NT2/D1 (cell line): ENCODE measurements at regions not wholly inside any gene's neighbourhood (a gene's known extent, or its start where the extent isn't known, plus 50 kb on each side); places are given as distances from the start of the nearest gene placed in this dataset.

Experiments
- DNase-seq: peaks from one replicate; pipeline ENCODE4 v3.0.0-alpha.2; 2011; ENCODE audit warnings: low read depth, low spot score
- H3K27me3 ChIP-seq: 2 replicates; pipeline ENCODE4 v1.6.0; 2011; ENCODE audit warnings: mild to moderate bottlenecking; ENCODE audit not compliant: insufficient read length, insufficient read depth
- H3K36me3 ChIP-seq: 2 replicates; pipeline ENCODE4 v1.6.1; 2011; ENCODE audit warnings: mild to moderate bottlenecking, low read length, mixed read lengths; ENCODE audit not compliant: insufficient read depth, insufficient read length
- H3K4me1 ChIP-seq: 2 replicates; pipeline ENCODE4 v1.5.1; 2011; ENCODE audit not compliant: insufficient read depth, insufficient read length
- H3K4me3 ChIP-seq: 2 replicates; pipeline ENCODE4 v1.5.1; 2011; ENCODE audit warnings: low read depth; ENCODE audit not compliant: insufficient read length
- H3K9ac ChIP-seq: 2 replicates; pipeline ENCODE4 v1.6.0; 2011; ENCODE audit warnings: low read depth; ENCODE audit not compliant: insufficient read length
- H3K9me3 ChIP-seq: 2 replicates; pipeline ENCODE4 v1.5.1; 2011; ENCODE audit warnings: mild to moderate bottlenecking, low read length; ENCODE audit not compliant: insufficient read depth
- SUZ12 ChIP-seq: IDR thresholded peaks from 2 replicates; pipeline ENCODE4 v1.6.1; 2011; ENCODE audit not compliant: insufficient read length, insufficient read depth; ENCODE audit errors: extremely low read depth
- YY1 ChIP-seq: IDR thresholded peaks from 2 replicates; pipeline ENCODE4 v1.6.1; 2011; ENCODE audit not compliant: insufficient read length, insufficient read depth
- ZNF274 ChIP-seq: IDR thresholded peaks from 2 replicates; pipeline ENCODE4 v1.6.1; 2011; ENCODE audit warnings: mild to moderate bottlenecking, low read depth, low read length

- no peaks in the 10 kb centered on the region for H3K36me3 ChIP-seq
- H3K27me3 ChIP-seq, result no peaks in the 10 kb centered on the region
- no peaks in the 10 kb centered on the region for H3K4me1 ChIP-seq
- TF ChIP-seq YY1, result no peak
- H3K4me3 ChIP-seq, result no peak overlapping the region
- no peak overlapping the region for H3K9ac ChIP-seq
- H3K9me3 ChIP-seq, result no peaks in the 10 kb centered on the region
- no peak for DNase-seq
Observed at GRCh38 chr11:131234221-131234620, 136.2 kb upstream of the NTM start.

GRCh38 chr11:131235328-131236298 is 134.8 kb upstream of the NTM start:
- Histone ChIP-seq H3K36me3 (no peaks in the 10 kb centered on the region), H3K9me3 (no peaks in the 10 kb centered on the region), H3K9ac (no peak overlapping the region), H3K4me3 (no peak overlapping the region), H3K27me3 (no peaks in the 10 kb centered on the region), H3K4me1 (no peaks in the 10 kb centered on the region)
- no peak for DNase-seq
- TF ChIP-seq SUZ12 (no peak), ZNF274 (no peak), YY1 (no peak)

DNA sequence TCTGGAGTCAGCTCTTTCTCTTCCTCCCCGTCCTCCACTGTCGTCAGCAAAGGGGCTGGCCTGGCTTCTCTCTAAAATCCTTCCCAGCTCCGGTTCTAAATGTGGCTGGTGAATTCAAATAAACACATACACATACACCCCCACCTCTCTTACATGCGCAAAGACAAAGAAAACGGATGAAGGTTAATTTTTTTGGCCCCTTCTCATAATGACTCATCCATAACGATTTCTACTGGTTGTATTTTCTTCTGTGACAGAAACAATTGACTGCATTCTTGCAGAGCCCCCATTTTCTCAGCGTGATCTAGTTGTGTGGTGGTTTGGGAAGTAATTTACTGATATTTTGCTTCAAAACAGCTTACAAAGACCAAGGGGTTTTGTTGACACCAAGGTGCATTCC is 130.0 kb upstream of the NTM start:
- H3K9me3 ChIP-seq, result no peaks in the 10 kb centered on the region; the same call in 1 of the 2 replicates
- no peaks in the 10 kb centered on the region for H3K4me1 ChIP-seq
- no peak for TF ChIP-seq YY1
- TF ChIP-seq SUZ12, result no peak
- no peak for TF ChIP-seq ZNF274
- no peak overlapping the region for H3K9ac ChIP-seq
- DNase-seq, result no peak
- H3K36me3 ChIP-seq, result no peaks in the 10 kb centered on the region
- H3K4me3 ChIP-seq, result no peak overlapping the region
- no peaks in the 10 kb centered on the region for H3K27me3 ChIP-seq

DNA sequence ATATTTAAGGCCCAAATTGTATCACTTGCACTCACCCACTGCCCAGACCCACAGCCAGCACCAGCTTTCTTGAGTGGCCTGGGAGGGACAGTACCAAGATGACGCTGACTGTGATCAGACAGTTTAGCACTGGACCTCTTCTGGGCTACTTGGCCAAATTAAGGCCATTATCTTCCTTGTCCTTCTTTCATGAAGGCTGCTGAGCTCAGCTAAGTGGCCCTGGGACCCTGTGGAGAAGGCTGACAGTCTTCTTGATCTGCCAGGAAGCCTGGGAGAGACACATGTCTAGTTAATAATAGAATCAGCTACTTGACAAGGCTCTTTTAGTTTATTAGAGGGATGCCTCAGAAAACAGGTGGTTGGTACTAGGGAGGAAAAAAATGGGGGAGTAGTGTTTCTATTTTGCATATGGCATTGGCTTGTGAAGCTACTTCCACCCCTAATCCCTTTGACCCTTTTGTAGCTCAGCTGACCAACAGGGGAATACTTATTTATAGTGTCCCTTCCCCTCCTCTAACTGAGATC is 127.9 kb upstream of the NTM start:
- Histone ChIP-seq H3K4me3 (no peak overlapping the region), H3K9ac (no peak overlapping the region), H3K27me3 (no peaks in the 10 kb centered on the region), H3K36me3 (no peaks in the 10 kb centered on the region), H3K9me3 (no peaks in the 10 kb centered on the region; the same call in 1 of the 2 replicates), H3K4me1 (no peaks in the 10 kb centered on the region)
- no peak for DNase-seq
- TF ChIP-seq SUZ12 (no peak), ZNF274 (no peak), YY1 (no peak)

- Histone ChIP-seq H3K36me3 (no peaks in the 10 kb centered on the region), H3K4me3 (no peak overlapping the region), H3K9ac (no peak overlapping the region), H3K4me1 (no peaks in the 10 kb centered on the region), H3K27me3 (no peaks in the 10 kb centered on the region), H3K9me3 (no peaks in the 10 kb centered on the region; the same call in 1 of the 2 replicates)
- no peak for TF ChIP-seq SUZ12
- TF ChIP-seq YY1, result no peak
- TF ChIP-seq ZNF274, result no peak
- no peak for DNase-seq
Observed at GRCh38 chr11:131246156-131246555, 124.3 kb upstream of the NTM start.

- no peak for DNase-seq
- H3K9ac ChIP-seq, result peak overlapping the region; percentile 26
- no peak overlapping the region for H3K4me3 ChIP-seq
- TF ChIP-seq YY1, result no peak
- TF ChIP-seq ZNF274, result no peak
- no peak for TF ChIP-seq SUZ12
- no peaks in the 10 kb centered on the region for H3K27me3 ChIP-seq
- H3K36me3 ChIP-seq, result no peaks in the 10 kb centered on the region
- no peaks in the 10 kb centered on the region; the same call in 1 of the 2 replicates for H3K9me3 ChIP-seq
- H3K4me1 ChIP-seq, result no peaks in the 10 kb centered on the region
Observed at GRCh38 chr11:131246663-131247062, 123.8 kb upstream of the NTM start.

DNA sequence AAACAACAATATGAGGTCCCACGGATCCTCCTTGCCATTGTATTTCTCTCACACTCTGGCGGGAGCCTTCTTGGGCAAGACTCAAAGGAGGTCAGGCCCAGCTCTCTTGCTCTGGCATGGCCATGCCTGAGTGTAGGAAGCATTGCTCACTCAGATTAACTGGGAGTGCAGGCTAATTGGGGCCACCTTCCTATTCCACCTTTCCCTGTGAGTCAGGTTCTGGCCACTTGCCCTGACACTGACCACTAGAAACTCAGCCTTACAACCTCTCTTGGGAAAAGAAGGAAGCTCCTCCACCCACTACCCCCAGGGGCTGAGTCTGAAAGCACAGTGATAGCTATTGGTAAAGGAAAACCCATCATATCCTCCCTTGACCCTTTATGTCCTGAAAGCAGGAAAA is 121.8 kb upstream of the NTM start:
- no peak for DNase-seq
- H3K4me3 ChIP-seq, result no peak overlapping the region
- H3K27me3 ChIP-seq, result no peaks in the 10 kb centered on the region
- no peak for TF ChIP-seq YY1
- no peak for TF ChIP-seq ZNF274
- TF ChIP-seq SUZ12, result no peak
- H3K36me3 ChIP-seq, result no peaks in the 10 kb centered on the region
- H3K9ac ChIP-seq, result no peak overlapping the region
- peaks cover 2% of the 10 kb centered on the region for H3K4me1 ChIP-seq
- no peaks in the 10 kb centered on the region; the same call in 1 of the 2 replicates for H3K9me3 ChIP-seq
